ENCODE measurements at regions not wholly inside any gene's neighbourhood (a gene's known extent, or its start where the extent isn't known, plus 50 kb on each side); places are given as distances from the start of the nearest gene placed in this dataset.

DNA sequence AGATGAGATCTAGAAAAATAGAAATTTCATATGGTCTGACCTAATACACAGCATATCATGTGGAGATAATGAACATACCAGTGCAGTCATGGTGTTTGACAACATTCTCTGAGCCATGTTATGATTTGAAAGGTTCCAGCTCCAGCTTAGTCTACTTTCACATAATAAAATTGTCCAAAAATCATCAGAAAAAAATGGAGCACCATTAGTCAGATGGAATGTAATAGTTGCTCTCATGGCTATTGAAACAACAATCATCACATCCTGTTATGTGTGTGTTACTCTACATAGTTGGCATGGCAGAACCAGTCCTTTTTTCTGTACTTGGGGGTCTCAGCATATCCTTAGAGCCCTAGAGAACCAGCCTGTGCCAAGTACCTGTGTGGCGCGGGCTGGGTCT lies 678.9 kb upstream of the FANCL start:
- CTCF ChIA-PET = interaction anchor here (0.7 kb wide), 1 partner anchor 13 kb away, joined by 3 read pairs; no protein-coding TSS in a partner anchor
- Mint-ChIP-seq H3K36me3 (ENCODE audit: insufficient read depth, unreplicated experiment) (no peaks in the 10 kb centered on the region), H3K4me3 (ENCODE audit: low read depth, unreplicated experiment) (no peak overlapping the region), H3K27me3 (ENCODE audit: unreplicated experiment) (peaks cover 10% of the 10 kb centered on the region), H3K9me3 (ENCODE audit: low read depth, unreplicated experiment) (peaks cover 5% of the 10 kb centered on the region), H3K4me1 (ENCODE audit: low read depth, unreplicated experiment) (no peaks in the 10 kb centered on the region), H3K27ac (ENCODE audit: unreplicated experiment) (no peak overlapping the region)
- TF ChIP-seq, protein P1, sequence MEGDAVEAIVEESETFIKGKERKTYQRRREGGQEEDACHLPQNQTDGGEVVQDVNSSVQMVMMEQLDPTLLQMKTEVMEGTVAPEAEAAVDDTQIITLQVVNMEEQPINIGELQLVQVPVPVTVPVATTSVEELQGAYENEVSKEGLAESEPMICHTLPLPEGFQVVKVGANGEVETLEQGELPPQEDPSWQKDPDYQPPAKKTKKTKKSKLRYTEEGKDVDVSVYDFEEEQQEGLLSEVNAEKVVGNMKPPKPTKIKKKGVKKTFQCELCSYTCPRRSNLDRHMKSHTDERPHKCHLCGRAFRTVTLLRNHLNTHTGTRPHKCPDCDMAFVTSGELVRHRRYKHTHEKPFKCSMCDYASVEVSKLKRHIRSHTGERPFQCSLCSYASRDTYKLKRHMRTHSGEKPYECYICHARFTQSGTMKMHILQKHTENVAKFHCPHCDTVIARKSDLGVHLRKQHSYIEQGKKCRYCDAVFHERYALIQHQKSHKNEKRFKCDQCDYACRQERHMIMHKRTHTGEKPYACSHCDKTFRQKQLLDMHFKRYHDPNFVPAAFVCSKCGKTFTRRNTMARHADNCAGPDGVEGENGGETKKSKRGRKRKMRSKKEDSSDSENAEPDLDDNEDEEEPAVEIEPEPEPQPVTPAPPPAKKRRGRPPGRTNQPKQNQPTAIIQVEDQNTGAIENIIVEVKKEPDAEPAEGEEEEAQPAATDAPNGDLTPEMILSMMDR (IDR thresholded peaks at IDR 0.05; ENCODE audit: unreplicated experiment) = no peak
- DNase-seq = no peak
- no TSS peak for BruUV-seq (replicated peaks)
- intact Hi-C loops (cut with micrococcal nuclease; ENCODE audit: unreplicated experiment) = no loop called here

DNA sequence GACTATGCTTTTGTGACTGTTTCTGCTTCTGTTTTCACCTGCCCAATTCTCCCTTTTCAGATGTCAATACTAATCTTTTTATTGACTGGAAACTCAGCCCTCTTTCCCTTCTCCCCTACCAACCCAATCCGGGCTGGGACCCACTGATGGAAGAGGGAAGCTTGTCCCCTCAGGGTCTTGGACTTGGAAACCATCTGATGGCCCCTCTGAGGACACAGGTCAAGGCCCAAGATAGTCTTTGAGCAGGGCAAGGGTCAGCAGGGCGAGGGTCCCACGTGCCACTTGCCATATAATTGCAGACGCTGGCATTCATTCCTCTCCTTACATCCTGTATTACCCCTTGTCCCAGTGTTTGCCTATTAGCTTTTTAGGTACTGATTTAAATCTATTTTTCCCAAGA lies 678.2 kb upstream of the FANCL start:
- H3K27me3 Mint-ChIP-seq (ENCODE audit: unreplicated experiment) = peaks cover 10% of the 10 kb centered on the region
- H3K4me1 Mint-ChIP-seq (ENCODE audit: low read depth, unreplicated experiment) = no peaks in the 10 kb centered on the region
- no peak for DNase-seq
- H3K4me3 Mint-ChIP-seq (ENCODE audit: low read depth, unreplicated experiment) = no peak overlapping the region
- intact Hi-C loops (cut with micrococcal nuclease; ENCODE audit: unreplicated experiment) = no loop called here
- TF ChIP-seq, protein P1 (IDR thresholded peaks at IDR 0.05; ENCODE audit: unreplicated experiment) = no peak
- H3K27ac Mint-ChIP-seq (ENCODE audit: unreplicated experiment) = no peak overlapping the region
- H3K36me3 Mint-ChIP-seq (ENCODE audit: insufficient read depth, unreplicated experiment) = no peaks in the 10 kb centered on the region
- BruUV-seq (replicated peaks) = no TSS peak
- CTCF ChIA-PET = no interaction called here
- peaks cover 3% of the 10 kb centered on the region for H3K9me3 Mint-ChIP-seq (ENCODE audit: low read depth, unreplicated experiment)

DNA sequence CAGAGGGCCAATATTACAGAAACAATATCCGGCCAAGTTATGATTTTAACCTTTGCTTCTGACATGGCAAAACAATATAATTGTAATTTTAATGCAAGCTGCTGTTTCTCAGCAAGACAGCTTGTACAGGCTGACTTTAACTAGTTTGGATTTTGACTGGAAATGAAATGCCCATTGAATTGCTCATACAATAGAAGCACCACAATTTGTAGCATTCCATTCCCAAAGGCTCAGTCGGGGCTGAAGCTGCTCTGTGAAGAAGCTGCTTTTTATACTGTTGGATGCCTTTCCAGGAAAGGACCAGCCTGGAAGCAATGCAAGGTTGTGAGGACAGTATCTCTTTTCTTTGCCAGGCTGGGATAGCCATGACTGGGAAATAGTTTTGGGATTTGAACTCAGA lies 677.0 kb upstream of the FANCL start:
- BruUV-seq (replicated peaks) = no TSS peak
- H3K4me1 Mint-ChIP-seq (ENCODE audit: low read depth, unreplicated experiment) = no peaks in the 10 kb centered on the region
- intact Hi-C loops (cut with micrococcal nuclease; ENCODE audit: unreplicated experiment) = no loop called here

DNA sequence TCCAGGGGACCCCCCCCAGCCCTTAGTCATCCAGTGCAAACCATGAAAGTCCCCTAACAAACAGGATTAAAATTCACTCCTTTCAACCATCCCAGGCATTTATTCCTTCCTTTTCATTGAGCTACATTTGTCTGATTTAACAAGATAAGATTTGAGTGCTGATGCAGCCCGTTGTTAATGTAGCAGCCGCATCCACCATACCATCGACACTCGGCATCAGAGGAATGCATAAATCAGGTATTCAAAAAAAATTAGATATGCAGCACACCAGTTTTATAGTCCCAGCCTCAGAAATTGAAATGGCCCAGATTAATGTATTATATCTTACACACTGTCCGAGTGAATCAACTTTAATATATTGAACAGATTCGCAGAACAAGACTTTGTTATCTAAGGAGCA lies 676.5 kb upstream of the FANCL start:
- TF ChIP-seq, protein P1 (IDR thresholded peaks at IDR 0.05; ENCODE audit: unreplicated experiment) = no peak
- DNase-seq = no peak
- H3K27ac Mint-ChIP-seq (ENCODE audit: unreplicated experiment) = no peak overlapping the region
- peaks cover 4% of the 10 kb centered on the region for H3K27me3 Mint-ChIP-seq (ENCODE audit: unreplicated experiment)
- no TSS peak for BruUV-seq (replicated peaks)
- H3K9me3 Mint-ChIP-seq (ENCODE audit: low read depth, unreplicated experiment) = no peaks in the 10 kb centered on the region
- H3K4me3 Mint-ChIP-seq (ENCODE audit: low read depth, unreplicated experiment) = no peak overlapping the region
- CTCF ChIA-PET = no interaction called here
- H3K36me3 Mint-ChIP-seq (ENCODE audit: insufficient read depth, unreplicated experiment) = no peaks in the 10 kb centered on the region
- H3K4me1 Mint-ChIP-seq (ENCODE audit: low read depth, unreplicated experiment) = no peaks in the 10 kb centered on the region
- intact Hi-C loops (cut with micrococcal nuclease; ENCODE audit: unreplicated experiment) = no loop called here

More for the DNA sequence above, 677.0 kb upstream of the FANCL start:
- Mint-ChIP-seq H3K9me3 (ENCODE audit: low read depth, unreplicated experiment) (peaks cover 3% of the 10 kb centered on the region), H3K27me3 (ENCODE audit: unreplicated experiment) (peaks cover 10% of the 10 kb centered on the region), H3K4me3 (ENCODE audit: low read depth, unreplicated experiment) (no peak overlapping the region), H3K36me3 (ENCODE audit: insufficient read depth, unreplicated experiment) (no peaks in the 10 kb centered on the region), H3K27ac (ENCODE audit: unreplicated experiment) (no peak overlapping the region)
- no peak for DNase-seq
- TF ChIP-seq, protein P1 (IDR thresholded peaks at IDR 0.05; ENCODE audit: unreplicated experiment) = no peak
- CTCF ChIA-PET = no interaction called here

All from Calu3 (cell line).